ENCODE measurements at regions not wholly inside any gene's neighbourhood (a gene's known extent, or its start where the extent isn't known, plus 50 kb on each side); places are given as distances from the start of the nearest gene placed in this dataset.

DNA sequence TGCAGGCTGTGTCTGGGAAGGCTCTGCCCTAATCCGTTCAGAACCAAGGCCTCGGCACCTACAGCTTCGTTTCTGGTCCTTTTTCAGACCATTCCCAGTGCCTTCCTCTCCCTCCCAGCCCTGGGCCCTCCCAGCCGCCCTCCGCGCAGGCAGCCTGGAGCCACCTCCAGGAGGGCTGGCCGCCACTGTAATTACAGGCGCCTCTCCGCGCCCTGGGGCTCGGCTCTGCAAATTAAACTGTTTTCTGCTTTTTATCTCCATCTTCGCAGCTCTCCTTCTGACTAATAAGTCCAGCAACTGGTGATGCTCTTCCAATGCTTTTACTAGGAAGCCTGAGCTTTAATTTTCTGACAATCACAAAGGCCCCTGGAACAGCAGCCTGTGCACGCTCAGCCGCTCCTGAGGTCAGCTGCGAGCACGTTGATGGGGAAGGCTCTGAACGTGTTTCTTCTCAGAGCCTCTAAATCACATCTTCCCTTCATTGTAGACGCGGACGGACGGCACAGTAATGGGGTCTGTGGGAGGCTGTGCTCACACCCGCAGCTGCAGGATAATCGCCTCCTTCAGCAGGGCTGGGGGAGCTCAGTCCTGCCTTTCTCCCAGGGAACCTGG, 194.6 kb downstream of the DLL1 start:
- no peaks in the 10 kb centered on the region for H3K36me3 ChIP-seq (ENCODE audit: insufficient read depth, low read length)
- no peaks in the 10 kb centered on the region for H3K27me3 ChIP-seq (ENCODE audit: insufficient read depth, low read length, poor library complexity)
- 0 out of 2 replicates have a peak, but pooled peaks cover 2% of the 10 kb centered on the region for H4K20me1 ChIP-seq (ENCODE audit: insufficient read depth, low read length)
- H3K79me2 ChIP-seq (ENCODE audit: insufficient read depth, low read length): no peaks in the 10 kb centered on the region
- H3K9ac ChIP-seq (ENCODE audit: low read depth, low read length): no peak overlapping the region
- no peak for DNase-seq
- H3K27ac ChIP-seq (ENCODE audit: low read length): no peak overlapping the region
- no peak overlapping the region for H3K4me3 ChIP-seq (ENCODE audit: low read depth in 1 of 2, low read length in 2 of 2)
- no peak for ATAC-seq (ENCODE audit: insufficient read depth, low read depth)
- TF ChIP-seq, protein P1, sequence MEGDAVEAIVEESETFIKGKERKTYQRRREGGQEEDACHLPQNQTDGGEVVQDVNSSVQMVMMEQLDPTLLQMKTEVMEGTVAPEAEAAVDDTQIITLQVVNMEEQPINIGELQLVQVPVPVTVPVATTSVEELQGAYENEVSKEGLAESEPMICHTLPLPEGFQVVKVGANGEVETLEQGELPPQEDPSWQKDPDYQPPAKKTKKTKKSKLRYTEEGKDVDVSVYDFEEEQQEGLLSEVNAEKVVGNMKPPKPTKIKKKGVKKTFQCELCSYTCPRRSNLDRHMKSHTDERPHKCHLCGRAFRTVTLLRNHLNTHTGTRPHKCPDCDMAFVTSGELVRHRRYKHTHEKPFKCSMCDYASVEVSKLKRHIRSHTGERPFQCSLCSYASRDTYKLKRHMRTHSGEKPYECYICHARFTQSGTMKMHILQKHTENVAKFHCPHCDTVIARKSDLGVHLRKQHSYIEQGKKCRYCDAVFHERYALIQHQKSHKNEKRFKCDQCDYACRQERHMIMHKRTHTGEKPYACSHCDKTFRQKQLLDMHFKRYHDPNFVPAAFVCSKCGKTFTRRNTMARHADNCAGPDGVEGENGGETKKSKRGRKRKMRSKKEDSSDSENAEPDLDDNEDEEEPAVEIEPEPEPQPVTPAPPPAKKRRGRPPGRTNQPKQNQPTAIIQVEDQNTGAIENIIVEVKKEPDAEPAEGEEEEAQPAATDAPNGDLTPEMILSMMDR (IDR thresholded peaks at IDR 0.05; ENCODE audit: borderline replicate concordance, extremely low read depth, low read length, poor library complexity, severe bottlenecking): no peak
- TF ChIP-seq EZH2 (IDR thresholded peaks at IDR 0.05; ENCODE audit: borderline replicate concordance, low read depth, low read length, severe bottlenecking): no peak
- no peak overlapping the region for H3K4me2 ChIP-seq (ENCODE audit: insufficient read depth, low read length)
- no peaks in the 10 kb centered on the region for H3K9me3 ChIP-seq (ENCODE audit: insufficient read depth, low read length, severe bottlenecking)
- no peaks in the 10 kb centered on the region for H3K4me1 ChIP-seq (ENCODE audit: insufficient read depth, low read length)
- no peak overlapping the region for H2AFZ ChIP-seq (ENCODE audit: low read depth, low read length)

DNA sequence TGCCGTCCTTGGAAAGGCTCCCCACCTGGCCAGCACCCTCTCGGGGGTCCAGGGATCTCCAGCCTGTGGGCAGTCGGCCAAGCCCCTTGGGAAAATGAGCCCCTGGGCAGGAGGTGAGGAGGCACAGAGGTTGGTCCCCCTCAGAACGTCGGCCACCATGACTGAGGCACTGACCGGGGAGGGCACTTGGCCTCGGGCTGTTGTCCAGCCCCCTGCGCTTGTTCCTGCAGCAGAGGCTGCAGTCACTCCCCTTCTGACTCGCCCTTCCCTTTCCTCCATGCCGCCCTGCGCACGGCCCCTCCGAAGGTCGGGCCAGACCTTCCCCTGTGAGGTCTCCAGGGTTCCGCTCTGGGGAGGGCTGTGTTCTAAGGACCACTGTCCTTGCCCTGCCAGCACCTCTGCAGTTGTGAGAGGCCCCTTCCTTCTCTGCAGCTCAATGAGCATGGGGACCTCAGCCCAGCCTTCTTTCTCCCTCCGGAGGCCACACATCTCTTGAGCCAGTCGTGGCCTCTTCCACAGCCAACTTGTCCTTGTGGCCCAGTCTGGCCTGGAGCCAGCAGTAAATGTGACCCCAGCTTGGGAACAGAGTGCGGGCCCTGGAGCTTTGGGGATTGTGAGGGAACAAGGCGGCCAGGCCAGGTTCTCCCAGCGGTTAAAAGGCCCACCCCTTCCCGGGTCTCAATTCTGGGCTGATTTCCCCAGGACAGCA, 195.5 kb downstream of the DLL1 start:
- DNase-seq (no peak), ATAC-seq (ENCODE audit: insufficient read depth, low read depth) (no peak)
- Histone ChIP-seq H3K4me3 (ENCODE audit: low read depth in 1 of 2, low read length in 2 of 2) (no peak overlapping the region), H3K27ac (ENCODE audit: low read length) (no peak overlapping the region), H3K9ac (ENCODE audit: low read depth, low read length) (no peak overlapping the region), H3K4me1 (ENCODE audit: insufficient read depth, low read length) (peaks cover 4% of the 10 kb centered on the region; the same call in 1 of the 2 replicates), H2AFZ (ENCODE audit: low read depth, low read length) (no peak overlapping the region), H4K20me1 (ENCODE audit: insufficient read depth, low read length) (0 out of 2 replicates have a peak, but pooled peaks cover 2% of the 10 kb centered on the region), H3K9me3 (ENCODE audit: insufficient read depth, low read length, severe bottlenecking) (no peaks in the 10 kb centered on the region), H3K4me2 (ENCODE audit: insufficient read depth, low read length) (no peak overlapping the region), H3K27me3 (ENCODE audit: insufficient read depth, low read length, poor library complexity) (no peaks in the 10 kb centered on the region), H3K36me3 (ENCODE audit: insufficient read depth, low read length) (no peaks in the 10 kb centered on the region), H3K79me2 (ENCODE audit: insufficient read depth, low read length) (no peaks in the 10 kb centered on the region)
- no peak for TF ChIP-seq EZH2 (IDR thresholded peaks at IDR 0.05; ENCODE audit: borderline replicate concordance, low read depth, low read length, severe bottlenecking)
- TF ChIP-seq, protein P1 (IDR thresholded peaks at IDR 0.05; ENCODE audit: borderline replicate concordance, extremely low read depth, low read length, poor library complexity, severe bottlenecking): no peak

DNA sequence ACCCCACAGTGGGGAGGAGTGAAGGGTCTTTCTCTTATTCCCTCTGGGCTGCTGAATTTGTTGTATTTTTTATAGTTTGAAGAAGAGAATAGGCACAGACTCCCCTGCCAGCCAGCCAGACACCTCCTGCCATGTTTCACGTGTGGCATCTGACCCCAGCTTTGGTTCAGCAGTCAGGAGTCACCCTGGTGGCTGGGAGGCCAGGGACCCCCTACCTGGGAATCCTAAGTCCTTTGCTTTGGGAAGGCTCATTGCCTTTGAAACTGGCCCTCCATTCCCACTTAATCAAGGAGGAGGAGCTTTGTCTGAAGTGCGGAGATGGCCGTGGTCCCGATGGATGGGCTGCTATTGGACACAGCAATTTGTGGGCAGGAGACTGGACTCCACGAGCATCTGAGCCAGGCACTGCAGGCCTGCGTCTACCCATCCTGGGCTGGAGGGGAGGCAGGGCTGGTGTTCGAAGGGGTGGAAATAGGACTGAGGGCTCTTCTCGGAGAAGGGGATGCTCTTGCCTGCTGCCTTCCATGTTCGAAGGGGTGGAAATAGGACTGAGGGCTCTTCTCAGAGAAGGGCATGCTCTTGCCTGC, 196.1 kb downstream of the DLL1 start:
- no peak overlapping the region for H2AFZ ChIP-seq (ENCODE audit: low read depth, low read length)
- H3K27ac ChIP-seq (ENCODE audit: low read length): no peak overlapping the region
- no peak overlapping the region for H3K4me2 ChIP-seq (ENCODE audit: insufficient read depth, low read length)
- peaks cover 10% of the 10 kb centered on the region for H3K4me1 ChIP-seq (ENCODE audit: insufficient read depth, low read length)
- ATAC-seq (ENCODE audit: insufficient read depth, low read depth) (no peak), DNase-seq (no peak)
- no peak overlapping the region for H3K9ac ChIP-seq (ENCODE audit: low read depth, low read length)
- 0 out of 2 replicates have a peak, but pooled peaks cover 2% of the 10 kb centered on the region for H4K20me1 ChIP-seq (ENCODE audit: insufficient read depth, low read length)
- no peaks in the 10 kb centered on the region for H3K36me3 ChIP-seq (ENCODE audit: insufficient read depth, low read length)
- H3K27me3 ChIP-seq (ENCODE audit: insufficient read depth, low read length, poor library complexity): no peaks in the 10 kb centered on the region
- no peak overlapping the region for H3K4me3 ChIP-seq (ENCODE audit: low read depth in 1 of 2, low read length in 2 of 2)
- no peak for TF ChIP-seq EZH2 (IDR thresholded peaks at IDR 0.05; ENCODE audit: borderline replicate concordance, low read depth, low read length, severe bottlenecking)
- TF ChIP-seq, protein P1 (IDR thresholded peaks at IDR 0.05; ENCODE audit: borderline replicate concordance, extremely low read depth, low read length, poor library complexity, severe bottlenecking): no peak
- no peaks in the 10 kb centered on the region for H3K9me3 ChIP-seq (ENCODE audit: insufficient read depth, low read length, severe bottlenecking)
- H3K79me2 ChIP-seq (ENCODE audit: insufficient read depth, low read length): no peaks in the 10 kb centered on the region

All from DND-41 (cell line).